ENCODE measurements at regions not wholly inside any gene's neighbourhood (a gene's known extent, or its start where the extent isn't known, plus 50 kb on each side); places are given as distances from the start of the nearest gene placed in this dataset.

DNA sequence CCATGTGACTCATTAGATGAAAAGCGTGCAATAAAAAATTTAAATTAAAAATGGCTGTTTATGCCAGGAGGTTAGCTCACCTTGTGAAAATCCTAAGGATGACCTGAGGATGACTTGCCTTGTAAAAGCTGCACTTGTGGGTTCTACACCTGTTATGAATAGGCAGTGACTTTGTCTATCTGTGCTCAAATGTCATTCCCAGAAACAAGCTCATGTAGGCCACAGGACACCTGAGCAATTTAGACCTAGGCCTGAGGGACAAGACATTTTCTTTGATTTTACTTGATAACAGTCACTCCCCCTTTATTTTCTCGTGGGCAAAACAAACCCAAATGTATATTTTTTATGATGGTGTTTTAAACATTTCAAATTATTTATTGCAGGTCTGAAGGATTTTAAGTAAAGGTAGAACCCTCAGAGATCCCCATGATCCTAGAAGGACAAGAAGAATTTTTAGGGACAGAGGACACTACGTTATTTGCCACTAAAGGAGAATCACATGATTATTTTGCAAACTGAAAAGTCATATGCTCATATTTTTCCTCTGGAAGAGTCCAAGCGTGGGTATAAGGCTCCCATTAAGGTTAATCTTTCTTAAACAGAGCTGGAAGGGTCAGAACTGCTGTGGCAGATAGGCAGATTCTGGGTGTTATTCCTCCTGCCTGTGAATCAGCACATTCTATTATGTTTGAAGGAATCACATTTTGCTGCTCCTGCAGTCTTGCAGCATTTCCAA, 277.5 kb upstream of the MAN1A1 start:
- DNase-seq, result no peak
- Histone ChIP-seq H3K4me1 (ENCODE audit: control insufficient read depth, insufficient read depth, low read length) (no peaks in the 10 kb centered on the region), H3K9me3 (replicated peaks; ENCODE audit: control insufficient read depth, low read depth, low read length) (no peaks in the 10 kb centered on the region), H3K4me3 (ENCODE audit: low read length) (no peak overlapping the region), H3K27me3 (ENCODE audit: control insufficient read depth, insufficient read depth, low read length) (no peaks in the 10 kb centered on the region), H3K36me3 (ENCODE audit: control insufficient read depth, insufficient read depth, low read length) (no peaks in the 10 kb centered on the region), H3K27ac (ENCODE audit: low read length) (no peak overlapping the region)
- WGBS (ENCODE audit: insufficient coverage), result 80% methylated on average over 1 of the region's 4 CpGs

DNA sequence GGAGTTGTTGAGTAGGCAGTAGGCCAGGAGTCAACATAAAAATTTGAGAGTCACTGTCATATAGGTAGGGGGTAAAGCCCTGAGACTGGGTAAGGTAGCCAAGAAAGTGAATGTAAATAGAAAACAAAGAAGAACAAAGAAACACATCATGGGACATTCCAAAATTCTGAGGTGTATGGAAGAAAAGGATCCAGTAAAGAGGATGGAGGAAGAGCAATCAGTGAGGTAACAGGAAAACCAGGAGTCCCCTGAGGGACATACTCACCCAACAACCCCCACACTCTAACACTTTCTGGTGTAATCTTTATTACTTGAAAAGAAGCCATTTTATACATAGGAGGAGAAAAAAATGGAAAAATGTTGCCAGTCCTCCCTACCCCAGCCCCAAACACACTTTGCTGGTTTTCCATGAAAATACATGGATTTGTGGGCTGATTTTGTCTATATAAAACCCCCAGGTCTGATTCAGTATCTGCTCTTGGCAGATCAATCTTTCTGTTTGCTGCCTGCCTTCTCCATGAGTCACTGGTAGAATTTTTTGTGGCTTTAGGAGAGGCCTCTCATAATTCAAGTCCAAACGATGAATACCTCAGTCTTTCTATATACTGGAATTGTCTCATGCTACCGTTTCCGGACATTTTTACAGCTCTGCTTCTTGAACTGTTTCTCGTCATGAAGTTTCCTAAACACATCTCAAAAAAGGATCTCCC, 271.4 kb upstream of the MAN1A1 start:
- no peak overlapping the region for H3K4me3 ChIP-seq (ENCODE audit: low read length)
- H3K27ac ChIP-seq (ENCODE audit: low read length), result no peak overlapping the region
- no peaks in the 10 kb centered on the region for H3K4me1 ChIP-seq (ENCODE audit: control insufficient read depth, insufficient read depth, low read length)
- H3K27me3 ChIP-seq (ENCODE audit: control insufficient read depth, insufficient read depth, low read length), result no peaks in the 10 kb centered on the region
- no peaks in the 10 kb centered on the region for H3K36me3 ChIP-seq (ENCODE audit: control insufficient read depth, insufficient read depth, low read length)
- no CpG with 5 or more reads among the region's 4 CpGs for WGBS (ENCODE audit: insufficient coverage)
- H3K9me3 ChIP-seq (replicated peaks; ENCODE audit: control insufficient read depth, low read depth, low read length), result no peaks in the 10 kb centered on the region
- no peak for DNase-seq

DNA sequence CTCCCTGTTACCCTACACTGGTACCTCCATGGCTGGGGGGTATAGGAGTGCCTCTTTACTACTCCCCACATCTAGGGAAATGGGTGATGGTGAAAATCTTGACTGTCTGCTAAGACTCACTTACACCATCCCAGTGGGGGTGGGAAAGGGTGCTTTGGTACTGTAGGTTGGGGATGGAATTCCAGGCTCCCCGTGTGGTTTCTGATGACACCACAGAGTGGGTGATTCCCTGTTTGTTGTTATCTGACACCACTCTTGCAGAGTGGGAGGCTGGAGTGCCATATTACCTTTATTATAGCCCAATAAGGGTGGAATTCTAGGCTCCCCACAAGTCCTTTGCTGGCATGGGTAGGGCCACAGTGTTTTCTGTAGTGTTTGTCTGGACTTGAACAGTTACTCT, 264.6 kb upstream of the MAN1A1 start:
- H3K4me3 ChIP-seq (ENCODE audit: low read length), result no peak overlapping the region
- no peak overlapping the region for H3K27ac ChIP-seq (ENCODE audit: low read length)
- DNase-seq, result no peak
- WGBS (ENCODE audit: insufficient coverage), result no CpG with 5 or more reads among the region's 1 CpG
- no peaks in the 10 kb centered on the region for H3K27me3 ChIP-seq (ENCODE audit: control insufficient read depth, insufficient read depth, low read length)
- no peaks in the 10 kb centered on the region for H3K4me1 ChIP-seq (ENCODE audit: control insufficient read depth, insufficient read depth, low read length)
- no peaks in the 10 kb centered on the region for H3K36me3 ChIP-seq (ENCODE audit: control insufficient read depth, insufficient read depth, low read length)
- H3K9me3 ChIP-seq (replicated peaks; ENCODE audit: control insufficient read depth, low read depth, low read length), result no peaks in the 10 kb centered on the region

DNA sequence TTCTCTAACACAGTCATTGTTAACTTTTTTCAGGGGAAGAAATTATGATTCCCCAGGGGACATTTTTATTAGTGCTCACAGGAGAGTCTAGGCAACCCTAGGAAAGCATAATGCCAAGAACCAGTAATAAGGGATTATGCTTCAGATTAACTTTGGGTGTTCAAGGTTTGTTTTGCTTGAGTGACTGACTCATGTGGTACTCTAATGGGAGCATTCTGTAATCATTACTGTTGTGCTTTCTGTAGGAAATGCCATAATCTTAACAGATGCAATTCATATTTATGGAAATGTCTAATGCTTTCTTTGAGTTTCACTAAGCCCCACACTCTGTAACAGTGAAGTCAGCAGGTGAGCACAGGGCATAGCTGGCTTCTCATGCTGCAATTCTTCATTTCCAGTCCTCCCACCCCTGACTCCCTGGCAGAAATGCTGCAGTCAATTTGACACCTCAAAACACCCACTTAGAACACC, 263.4 kb upstream of the MAN1A1 start:
- no peak for DNase-seq
- Histone ChIP-seq H3K27ac (ENCODE audit: low read length) (no peak overlapping the region), H3K4me3 (ENCODE audit: low read length) (no peak overlapping the region), H3K27me3 (ENCODE audit: control insufficient read depth, insufficient read depth, low read length) (no peaks in the 10 kb centered on the region), H3K36me3 (ENCODE audit: control insufficient read depth, insufficient read depth, low read length) (no peaks in the 10 kb centered on the region), H3K4me1 (ENCODE audit: control insufficient read depth, insufficient read depth, low read length) (no peaks in the 10 kb centered on the region), H3K9me3 (replicated peaks; ENCODE audit: control insufficient read depth, low read depth, low read length) (no peaks in the 10 kb centered on the region)

DNA sequence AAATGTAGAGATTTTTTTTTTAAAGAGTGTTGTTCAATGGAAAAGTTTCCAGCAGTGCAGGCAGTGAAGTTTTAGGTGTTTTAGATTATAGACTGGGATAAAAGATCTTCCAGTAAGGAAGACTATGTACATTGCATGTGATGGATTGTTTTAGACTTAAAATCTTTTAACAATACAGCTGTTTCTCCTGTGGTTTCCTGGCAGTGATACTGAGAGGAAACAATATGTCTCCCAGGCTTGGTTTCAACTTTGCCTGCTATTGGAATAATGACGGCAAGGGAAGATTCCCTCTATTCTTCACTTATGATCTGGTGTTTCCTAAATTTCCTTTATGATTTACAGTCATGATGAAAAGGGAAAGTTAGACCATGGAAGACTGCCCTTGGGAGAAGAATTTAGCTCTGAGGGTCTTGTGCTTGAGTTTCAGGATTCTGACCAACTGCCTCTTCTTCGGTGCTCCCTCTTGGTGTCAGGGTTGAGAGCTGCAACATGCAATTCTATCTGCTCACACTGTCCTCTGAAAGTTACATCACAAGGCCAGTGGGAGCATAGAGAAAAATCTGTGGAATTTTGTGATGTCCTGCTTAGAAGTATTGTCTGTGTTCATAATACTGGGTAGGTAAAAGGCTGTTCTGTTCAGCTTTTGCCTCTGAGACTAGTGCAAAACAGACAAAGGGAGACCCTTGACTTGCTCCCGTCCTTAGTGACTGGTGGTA, 262.8 kb upstream of the MAN1A1 start:
- H3K27me3 ChIP-seq (ENCODE audit: control insufficient read depth, insufficient read depth, low read length), result no peaks in the 10 kb centered on the region
- WGBS (ENCODE audit: insufficient coverage), result 67% methylated on average over 1 of the region's 3 CpGs

DNA sequence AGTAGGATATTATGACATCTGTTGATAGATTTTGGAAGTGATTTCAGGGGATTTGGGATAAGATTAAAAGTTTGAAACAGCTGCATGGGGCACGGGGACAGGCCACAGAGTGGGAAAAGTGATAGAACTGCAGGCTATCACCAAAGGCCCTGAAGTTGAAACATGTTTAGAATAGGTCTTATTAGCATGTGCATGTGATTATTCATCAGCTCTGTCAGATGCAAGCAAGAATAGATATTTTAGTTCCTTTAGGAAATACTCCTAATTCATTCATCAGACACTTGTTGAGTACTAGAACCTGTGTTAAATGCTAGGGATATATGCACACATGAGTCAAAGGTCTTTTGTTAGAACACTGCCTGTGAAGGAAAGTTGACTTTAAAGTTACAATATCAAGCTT, 261.2 kb upstream of the MAN1A1 start:
- 67% methylated on average over 1 of the region's 1 CpG for WGBS (ENCODE audit: insufficient coverage)
- no peak overlapping the region for H3K4me3 ChIP-seq (ENCODE audit: low read length)
- H3K9me3 ChIP-seq (replicated peaks; ENCODE audit: control insufficient read depth, low read depth, low read length), result no peaks in the 10 kb centered on the region
- H3K27me3 ChIP-seq (ENCODE audit: control insufficient read depth, insufficient read depth, low read length), result no peaks in the 10 kb centered on the region
- DNase-seq, result no peak
- no peak overlapping the region for H3K27ac ChIP-seq (ENCODE audit: low read length)
- H3K36me3 ChIP-seq (ENCODE audit: control insufficient read depth, insufficient read depth, low read length), result no peaks in the 10 kb centered on the region
- H3K4me1 ChIP-seq (ENCODE audit: control insufficient read depth, insufficient read depth, low read length), result no peaks in the 10 kb centered on the region

More for the DNA sequence above, 262.8 kb upstream of the MAN1A1 start:
- Histone ChIP-seq H3K4me3 (ENCODE audit: low read length) (no peak overlapping the region), H3K36me3 (ENCODE audit: control insufficient read depth, insufficient read depth, low read length) (no peaks in the 10 kb centered on the region), H3K4me1 (ENCODE audit: control insufficient read depth, insufficient read depth, low read length) (no peaks in the 10 kb centered on the region), H3K27ac (ENCODE audit: low read length) (no peak overlapping the region), H3K9me3 (replicated peaks; ENCODE audit: control insufficient read depth, low read depth, low read length) (no peaks in the 10 kb centered on the region)
- no peak for DNase-seq

DNA sequence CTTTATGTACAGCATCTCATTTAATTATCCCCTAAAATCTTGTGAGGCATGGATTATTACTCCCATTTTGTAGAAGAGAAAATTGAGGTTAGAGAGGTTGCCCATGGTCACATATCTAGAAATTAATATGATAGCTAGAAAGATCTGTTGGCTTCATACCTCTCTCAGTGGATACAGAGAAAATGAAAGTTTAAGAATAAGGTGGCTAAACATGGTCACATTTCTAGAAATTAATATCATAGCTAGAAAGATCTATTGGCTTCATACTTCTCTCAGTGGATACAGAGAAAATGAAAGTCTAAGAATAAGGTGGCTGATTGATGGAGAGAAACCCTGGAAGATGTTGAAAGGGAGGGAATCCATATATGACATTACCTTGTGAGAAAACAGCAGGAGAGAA, 260.7 kb upstream of the MAN1A1 start:
- H3K27me3 ChIP-seq (ENCODE audit: control insufficient read depth, insufficient read depth, low read length), result no peaks in the 10 kb centered on the region
- no peaks in the 10 kb centered on the region for H3K36me3 ChIP-seq (ENCODE audit: control insufficient read depth, insufficient read depth, low read length)
- H3K4me1 ChIP-seq (ENCODE audit: control insufficient read depth, insufficient read depth, low read length), result no peaks in the 10 kb centered on the region
- H3K27ac ChIP-seq (ENCODE audit: low read length), result no peak overlapping the region
- H3K9me3 ChIP-seq (replicated peaks; ENCODE audit: control insufficient read depth, low read depth, low read length), result no peaks in the 10 kb centered on the region
- DNase-seq, result no peak
- H3K4me3 ChIP-seq (ENCODE audit: low read length), result no peak overlapping the region

DNA sequence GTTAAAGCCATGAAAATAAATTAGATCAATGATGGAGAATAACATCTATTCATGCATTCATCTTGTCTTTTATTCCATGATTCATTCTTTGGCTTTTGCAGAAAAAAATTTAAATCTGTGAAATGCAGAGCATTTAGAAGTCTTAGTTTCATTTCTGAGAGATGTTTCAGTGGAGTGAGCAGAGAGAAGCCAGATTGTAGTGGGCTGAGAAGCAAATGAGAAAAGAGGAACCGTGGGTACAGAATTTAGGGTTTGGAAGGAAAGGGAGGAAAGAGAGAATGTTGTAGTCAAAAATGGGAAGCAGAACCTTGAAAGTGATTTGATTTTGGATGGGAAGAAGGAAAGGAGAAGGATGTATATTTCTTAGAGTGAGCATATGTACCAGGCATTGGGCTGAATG, 260.3 kb upstream of the MAN1A1 start:
- DNase-seq, result peak; percentile 5
- no peaks in the 10 kb centered on the region for H3K4me1 ChIP-seq (ENCODE audit: control insufficient read depth, insufficient read depth, low read length)
- no peaks in the 10 kb centered on the region for H3K9me3 ChIP-seq (replicated peaks; ENCODE audit: control insufficient read depth, low read depth, low read length)
- H3K27me3 ChIP-seq (ENCODE audit: control insufficient read depth, insufficient read depth, low read length), result no peaks in the 10 kb centered on the region
- no peak overlapping the region for H3K27ac ChIP-seq (ENCODE audit: low read length)
- no peaks in the 10 kb centered on the region for H3K36me3 ChIP-seq (ENCODE audit: control insufficient read depth, insufficient read depth, low read length)
- WGBS (ENCODE audit: insufficient coverage), result 70% methylated on average over 1 of the region's 1 CpG
- H3K4me3 ChIP-seq (ENCODE audit: low read length), result no peak overlapping the region

DNA sequence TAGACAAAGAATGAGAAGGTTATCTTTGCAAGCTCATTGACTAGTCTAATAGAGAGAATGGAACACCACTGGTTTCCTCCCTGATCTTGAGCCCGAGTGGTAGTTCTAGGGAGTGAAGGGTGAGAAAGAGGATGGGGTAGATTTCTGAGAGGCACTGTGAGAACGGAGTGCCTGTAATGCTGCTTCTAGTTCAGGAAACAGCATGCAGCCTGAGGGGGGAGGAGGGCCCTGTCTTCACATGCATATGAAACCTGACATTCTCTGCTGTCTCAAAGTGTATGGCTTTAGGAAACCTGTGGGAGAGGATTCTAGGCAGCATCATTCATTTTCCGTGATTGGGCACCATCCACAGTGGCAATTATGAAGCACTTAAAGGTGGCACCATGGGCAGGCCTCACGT, 259.4 kb upstream of the MAN1A1 start:
- Histone ChIP-seq H3K36me3 (ENCODE audit: control insufficient read depth, insufficient read depth, low read length) (no peaks in the 10 kb centered on the region), H3K27ac (ENCODE audit: low read length) (no peak overlapping the region), H3K27me3 (ENCODE audit: control insufficient read depth, insufficient read depth, low read length) (no peaks in the 10 kb centered on the region), H3K9me3 (replicated peaks; ENCODE audit: control insufficient read depth, low read depth, low read length) (no peaks in the 10 kb centered on the region), H3K4me1 (ENCODE audit: control insufficient read depth, insufficient read depth, low read length) (no peaks in the 10 kb centered on the region), H3K4me3 (ENCODE audit: low read length) (no peak overlapping the region)
- WGBS (ENCODE audit: insufficient coverage), result 82% methylated on average over 4 of the region's 4 CpGs
- DNase-seq, result no peak

DNA sequence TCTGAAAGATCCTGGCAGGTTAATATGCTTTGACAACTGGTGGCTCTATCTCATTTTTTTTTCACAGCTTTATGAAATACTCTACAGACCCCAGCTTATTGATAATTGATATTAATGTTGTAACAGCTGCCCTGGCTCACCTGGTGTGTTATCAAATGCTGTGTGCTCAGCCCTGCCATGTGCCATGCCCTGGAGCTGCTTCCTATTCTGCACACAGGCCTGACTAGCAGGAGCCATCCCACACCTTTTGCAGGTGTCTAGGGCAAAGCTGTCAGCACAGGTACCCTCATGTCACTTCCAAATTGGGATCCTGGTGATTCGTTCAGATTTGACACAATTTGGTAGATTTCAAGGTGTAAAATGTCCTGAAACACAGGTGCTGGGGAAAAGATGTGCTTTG, 254.6 kb upstream of the MAN1A1 start:
- WGBS (ENCODE audit: insufficient coverage), result 71% methylated on average over 1 of the region's 1 CpG
- H3K36me3 ChIP-seq (ENCODE audit: control insufficient read depth, insufficient read depth, low read length), result no peaks in the 10 kb centered on the region
- H3K27me3 ChIP-seq (ENCODE audit: control insufficient read depth, insufficient read depth, low read length), result no peaks in the 10 kb centered on the region
- H3K4me3 ChIP-seq (ENCODE audit: low read length), result no peak overlapping the region
- H3K4me1 ChIP-seq (ENCODE audit: control insufficient read depth, insufficient read depth, low read length), result no peaks in the 10 kb centered on the region
- DNase-seq, result no peak
- no peak overlapping the region for H3K27ac ChIP-seq (ENCODE audit: low read length)
- no peaks in the 10 kb centered on the region for H3K9me3 ChIP-seq (replicated peaks; ENCODE audit: control insufficient read depth, low read depth, low read length)
